ENCODE measurements at regions not wholly inside any gene's neighbourhood (a gene's known extent, or its start where the extent isn't known, plus 50 kb on each side); places are given as distances from the start of the nearest gene placed in this dataset.

GRCh38 chr10:78742730-78743615 lies 325.8 kb upstream of the ZMIZ1 start:
- peak; percentile 91 for DNase-seq (ENCODE audit: low read depth)

GRCh38 chr10:78744056-78744455 lies 324.7 kb upstream of the ZMIZ1 start:
- no peak for DNase-seq (ENCODE audit: low read depth)

DNA sequence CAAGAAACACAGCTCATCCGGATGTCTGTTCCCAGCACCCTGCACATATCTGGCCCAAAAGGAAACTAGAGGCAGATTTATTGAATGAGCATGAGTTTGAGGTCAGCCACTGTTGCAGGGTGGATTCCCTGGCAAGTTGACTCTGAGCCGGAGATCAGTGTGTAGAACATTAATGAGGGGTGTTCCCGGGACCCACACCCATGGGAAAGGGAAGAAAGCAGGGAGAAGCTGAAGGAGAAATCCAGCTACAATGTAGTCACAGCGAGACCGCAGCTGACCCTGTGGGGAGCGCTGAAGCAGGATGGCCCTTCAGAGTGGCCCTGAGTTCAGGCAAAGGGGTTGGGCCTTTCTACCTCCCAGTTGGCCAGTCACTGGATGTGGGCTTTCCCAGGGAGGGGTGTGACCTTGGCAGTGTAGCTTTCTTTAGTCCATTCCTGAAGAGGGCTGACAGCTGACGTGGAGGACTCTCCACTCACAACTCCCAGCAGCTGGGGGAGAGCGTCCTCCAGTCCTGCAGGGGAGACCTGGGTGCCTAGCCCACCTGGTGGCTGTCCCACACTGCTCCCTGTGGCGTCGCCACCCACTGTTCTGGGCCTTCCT lies 324.2 kb upstream of the ZMIZ1 start:
- no peak for DNase-seq (ENCODE audit: low read depth)

- DNase-seq (ENCODE audit: low read depth): no peak
Measured at GRCh38 chr10:78745441-78745840, 323.3 kb upstream of the ZMIZ1 start.

DNA sequence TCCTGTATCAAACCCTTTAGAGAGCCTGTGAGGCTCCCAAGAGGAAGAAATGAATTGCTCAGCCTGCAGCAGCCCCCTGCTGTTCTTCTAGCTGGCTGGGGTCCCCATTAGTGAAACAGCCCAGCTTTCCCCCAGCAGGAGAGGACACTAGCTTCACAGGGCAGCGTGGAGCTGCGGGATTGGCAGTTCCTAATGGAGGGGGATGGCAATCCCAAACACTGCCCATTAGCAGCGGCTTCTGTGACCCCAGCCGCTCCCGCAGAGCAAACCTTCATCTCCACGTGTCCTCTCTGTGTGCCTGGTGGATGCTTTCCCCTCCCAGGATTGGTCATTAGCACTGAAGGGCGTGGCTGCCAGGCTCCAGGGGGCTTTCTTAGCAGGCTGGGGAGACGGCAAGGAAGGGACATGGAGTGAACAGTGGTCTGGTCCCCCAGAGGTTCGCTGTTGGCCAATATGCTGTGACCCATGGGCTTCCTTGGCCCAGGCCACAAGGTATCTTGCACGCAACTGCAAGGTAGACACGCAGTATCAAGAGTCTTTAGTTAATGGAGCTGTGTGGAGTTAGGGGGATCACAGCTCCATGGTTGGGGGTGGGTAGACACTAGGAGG lies 322.5 kb upstream of the ZMIZ1 start:
- DNase-seq (ENCODE audit: low read depth): no peak

DNA sequence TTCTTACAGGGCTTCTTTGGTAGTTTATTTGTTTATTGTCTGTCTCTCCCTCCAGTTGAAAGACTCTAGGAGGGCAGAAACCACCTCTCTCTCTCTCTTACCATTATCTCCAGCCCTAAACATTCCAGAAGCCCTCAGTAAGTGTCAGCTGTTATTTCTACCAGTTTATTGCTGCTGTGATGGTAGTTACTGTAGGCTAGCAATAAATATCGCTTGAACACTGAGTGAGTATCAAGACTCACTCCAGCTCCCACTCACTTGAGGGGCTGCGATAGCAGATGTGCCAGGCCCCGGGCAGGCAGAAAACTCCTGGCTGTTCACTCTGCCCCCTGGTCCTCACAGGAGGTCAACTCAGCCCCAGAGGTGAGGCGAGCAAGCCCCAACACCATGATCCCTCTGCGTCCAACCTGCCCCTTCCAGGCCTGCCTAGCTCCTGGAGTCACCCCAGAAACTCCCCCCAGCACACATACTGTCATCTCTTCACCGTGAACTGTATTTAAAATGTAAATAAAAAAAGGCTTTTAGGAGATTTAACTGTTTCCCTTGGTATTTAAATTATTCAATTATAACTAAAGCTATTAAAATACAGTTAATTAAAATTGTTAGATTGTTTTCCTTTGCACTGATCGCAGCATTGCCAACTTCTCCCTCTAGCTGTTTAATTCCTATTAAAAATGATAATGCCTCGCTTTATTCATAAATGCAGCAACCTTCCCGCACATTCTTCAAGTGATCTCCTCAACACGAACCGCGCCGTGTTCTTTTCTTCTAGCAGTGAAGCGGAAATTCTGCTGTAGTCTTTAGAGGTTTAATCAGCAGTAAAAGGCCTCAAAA lies 321.1 kb upstream of the ZMIZ1 start:
- no peak for DNase-seq (ENCODE audit: low read depth)

DNA sequence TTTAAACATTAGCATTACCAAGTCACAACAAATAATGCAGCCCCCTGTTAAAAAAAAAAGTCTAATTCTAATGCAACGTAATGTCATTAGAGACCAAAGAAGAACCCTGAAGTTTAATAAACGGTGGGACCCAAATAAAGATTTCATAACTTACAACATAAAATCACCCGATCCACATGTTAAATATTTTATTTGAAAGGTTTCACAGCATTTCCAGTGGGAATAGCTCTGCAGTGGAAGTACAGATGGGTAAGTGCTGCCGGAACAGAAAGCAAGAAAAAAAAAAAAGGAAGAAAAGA lies 320.6 kb upstream of the ZMIZ1 start:
- DNase-seq (ENCODE audit: low read depth): no peak

DNA sequence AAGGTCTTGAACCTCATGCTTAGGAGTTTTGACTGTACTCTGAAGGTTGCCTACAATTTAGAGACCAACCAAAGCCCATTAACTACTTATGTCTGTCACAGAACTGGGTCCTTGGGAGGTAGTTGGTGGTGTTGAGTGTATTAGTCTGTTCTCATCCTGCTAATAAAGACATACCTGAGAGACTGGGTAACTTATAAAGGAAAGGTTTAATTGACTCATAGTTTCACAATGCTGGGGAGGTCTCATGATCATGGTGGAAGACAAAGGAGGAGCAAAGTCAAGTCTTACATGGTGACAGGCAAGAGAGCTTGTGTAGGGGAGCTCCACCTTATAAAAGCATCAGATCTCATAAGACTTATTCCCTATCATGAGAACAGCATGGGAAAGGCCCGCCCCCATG lies 319.6 kb upstream of the ZMIZ1 start:
- no peak for DNase-seq (ENCODE audit: low read depth)

DNA sequence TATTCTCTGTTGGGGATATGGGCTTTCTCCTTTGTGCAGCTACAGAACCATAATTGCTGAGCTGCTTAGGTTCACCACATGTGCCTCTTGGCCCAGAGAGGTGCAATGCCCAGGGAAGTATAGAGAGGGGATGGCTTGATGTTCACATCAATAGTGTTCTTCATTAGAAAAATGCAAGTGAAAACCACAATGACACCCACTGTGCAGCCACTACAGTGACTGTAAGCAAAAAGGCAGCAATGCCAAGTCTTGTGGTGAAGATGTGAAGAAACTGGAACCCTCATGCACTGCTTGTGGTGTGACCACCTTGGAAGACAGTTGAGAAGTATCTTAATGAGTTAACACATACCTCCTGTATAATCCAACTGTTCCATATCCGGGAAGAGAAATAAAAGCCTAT lies 318.9 kb upstream of the ZMIZ1 start:
- DNase-seq (ENCODE audit: low read depth): no peak

DNA sequence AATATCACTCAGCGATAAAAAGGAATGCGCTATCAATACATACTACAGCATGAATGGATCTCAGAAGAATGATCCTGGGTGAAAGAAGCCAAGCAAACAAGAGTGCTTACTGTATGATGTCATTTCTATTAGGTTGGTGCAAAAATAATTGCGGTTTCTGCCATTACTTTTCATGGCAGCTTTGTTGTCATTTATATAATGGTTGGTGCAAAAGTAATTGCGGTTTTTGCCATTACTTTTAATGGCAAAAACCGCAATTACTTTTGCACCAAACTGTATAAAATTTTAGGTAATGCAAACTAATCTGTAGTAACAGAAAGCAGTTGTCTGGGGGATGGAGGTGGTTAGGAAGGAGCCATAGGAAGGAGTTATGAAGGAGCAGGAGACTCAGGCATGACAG lies 318.3 kb upstream of the ZMIZ1 start:
- no peak for DNase-seq (ENCODE audit: low read depth)

DNA sequence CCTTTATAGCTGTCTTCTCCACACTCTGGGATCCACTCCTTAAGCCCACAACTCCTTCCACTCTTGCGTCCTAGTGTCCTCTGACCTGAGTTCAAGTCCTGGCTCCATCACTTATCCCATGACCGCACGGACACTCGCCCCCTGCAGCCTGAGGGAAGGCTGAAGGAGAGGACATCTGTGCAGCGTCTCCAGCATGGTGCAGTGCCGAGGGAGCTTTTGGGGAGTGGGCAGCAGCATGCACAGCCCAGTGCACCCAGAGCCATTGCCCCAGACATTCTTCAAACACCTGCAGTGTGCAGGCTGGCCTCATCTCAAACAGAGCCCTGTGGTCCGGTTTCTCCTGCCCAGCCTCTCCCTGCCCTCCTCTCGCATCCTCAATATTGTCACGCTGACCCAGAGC lies 317.1 kb upstream of the ZMIZ1 start:
- DNase-seq (ENCODE audit: low read depth): no peak

DNA sequence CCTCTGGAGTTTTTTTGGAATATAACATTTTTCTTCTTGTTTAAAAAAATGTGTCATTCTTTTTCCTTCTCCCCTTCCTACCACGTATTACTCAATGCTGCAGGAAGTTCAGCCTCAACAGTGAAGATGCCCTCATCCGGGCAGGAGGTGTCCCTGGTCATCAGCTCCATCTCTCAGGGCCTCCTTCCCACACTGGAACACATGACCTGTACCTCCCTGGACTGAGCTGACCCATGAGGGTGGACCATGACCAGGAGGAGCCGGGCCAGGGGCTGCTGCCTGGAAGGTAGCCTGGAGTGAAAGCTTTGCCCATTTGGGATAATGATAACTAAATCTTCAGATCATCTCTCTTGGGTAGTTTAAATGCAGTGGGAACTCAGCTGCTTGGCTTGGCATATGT lies 316.5 kb upstream of the ZMIZ1 start:
- no peak for DNase-seq (ENCODE audit: low read depth)

GRCh38 chr10:78752708-78753107 lies 316.1 kb upstream of the ZMIZ1 start:
- no peak for DNase-seq (ENCODE audit: low read depth)

- no peak for DNase-seq (ENCODE audit: low read depth)
Measured at GRCh38 chr10:78754269-78755062, 314.3 kb upstream of the ZMIZ1 start.

- DNase-seq (ENCODE audit: low read depth): no peak
Measured at GRCh38 chr10:78755063-78755701, 313.6 kb upstream of the ZMIZ1 start.

DNA sequence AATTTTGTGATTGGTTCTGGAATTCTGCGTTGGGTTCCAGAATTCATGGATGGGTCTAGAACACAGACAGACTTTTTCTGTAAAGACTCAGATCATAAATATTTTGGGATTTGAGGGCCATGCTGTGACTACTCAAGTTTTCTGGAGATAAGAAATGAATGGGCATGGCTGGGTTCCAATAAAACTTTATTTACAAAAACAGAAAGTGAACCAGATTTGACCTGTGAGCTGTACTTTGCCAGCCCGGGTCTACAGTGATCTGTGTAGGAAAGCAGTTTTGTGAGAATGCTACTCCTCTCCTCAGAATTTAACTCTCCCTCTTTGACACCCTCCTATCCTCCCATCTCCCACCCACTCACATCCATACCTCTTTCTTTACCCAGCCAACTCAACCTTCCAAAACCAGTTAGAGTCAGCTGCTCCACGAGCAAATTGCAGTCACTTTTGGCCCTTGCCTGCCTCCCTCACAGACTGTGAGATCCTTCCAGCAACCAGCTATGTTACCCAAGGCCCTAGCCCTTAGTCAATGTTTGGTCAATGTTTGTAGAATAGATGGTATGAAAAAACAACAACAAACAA lies 312.8 kb upstream of the ZMIZ1 start:
- no peak for DNase-seq (ENCODE audit: low read depth)

DNA sequence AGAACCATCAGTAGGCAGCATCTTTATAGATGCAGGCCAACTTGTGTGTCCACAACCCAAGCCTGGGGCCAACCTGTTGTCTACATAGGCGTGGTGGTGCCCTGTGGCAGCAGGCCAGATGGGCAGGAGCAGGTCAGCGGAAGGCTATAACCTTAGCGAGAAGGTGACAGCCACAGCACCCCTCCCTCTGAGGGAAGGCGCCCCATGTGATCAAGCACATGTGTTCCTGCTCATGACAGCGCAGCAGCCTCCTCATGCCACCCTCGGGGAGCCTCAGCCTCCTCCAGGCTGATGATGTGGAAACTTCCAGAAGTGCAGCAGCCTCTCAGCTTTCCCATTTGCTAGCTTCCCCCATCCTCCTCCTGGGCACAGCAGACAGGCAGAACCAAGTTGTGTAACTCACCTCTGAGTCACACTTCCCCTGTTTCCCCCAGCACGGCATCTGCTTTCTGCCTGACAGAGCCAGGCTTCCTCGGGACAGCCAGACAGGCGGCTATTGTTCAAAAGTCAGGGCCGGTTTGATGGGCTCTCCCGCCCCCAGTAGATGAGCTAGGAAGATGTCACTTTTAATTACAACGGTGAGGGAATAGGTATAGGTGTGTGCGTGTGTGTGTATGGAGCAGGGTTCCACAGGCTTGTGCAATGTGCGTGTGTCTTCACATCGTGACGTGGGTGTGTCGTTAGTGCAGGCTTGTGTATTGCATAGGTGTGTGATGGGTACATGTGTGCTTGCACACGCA lies 312.0 kb upstream of the ZMIZ1 start:
- peak; percentile 93 for DNase-seq (ENCODE audit: low read depth)

GRCh38 chr10:78757344-78757925 lies 311.3 kb upstream of the ZMIZ1 start:
- DNase-seq (ENCODE audit: low read depth): no peak

- no peak for DNase-seq (ENCODE audit: low read depth)
Measured at GRCh38 chr10:78758176-78758575, 310.6 kb upstream of the ZMIZ1 start.

Data from fibroblast of gingiva (primary cell).